A673 (cell line): ENCODE measurements at regions not wholly inside any gene's neighbourhood (a gene's known extent, or its start where the extent isn't known, plus 50 kb on each side); places are given as distances from the start of the nearest gene placed in this dataset.

ENCODE experiments used
- BruUV-seq: library from RNA; stranded (reverse); fragments of 400-500 nt; replicated peaks from 2 replicates; lab custom pipeline; 2021; lab: Mats Ljungman, UMichigan
- CTCF ChIA-PET: fragments of 300-600 bp; sonication (Branson Sonifier 250); formaldehyde crosslinking; loops from one replicate; lab custom pipeline; 2022; ENCODE audit warnings: antibody characterized with exemption; lab: Charles Lee
- POLR2A ChIA-PET: fragments of 300-600 bp; sonication (Branson Sonifier 250); formaldehyde crosslinking; loops from one replicate; lab custom pipeline; 2022; ENCODE audit warnings: antibody characterized with exemption; ENCODE audit not compliant: low non-redundant PET; lab: Charles Lee
- DNase-seq: peaks from one replicate; pipeline ENCODE4 v3.0.0-alpha.2; 2015; ENCODE audit warnings: low spot score
- H3K27ac ChIP-seq: fragments of 200-600 bp; sonication (generic); 2 replicates; pipeline ENCODE4 v1.5.1; 2016; ENCODE audit warnings: mixed run types, low read depth, mild to moderate bottlenecking, mixed read lengths, antibody characterized with exemption, low read length; ENCODE audit not compliant: poor library complexity, severe bottlenecking
- H3K27me3 ChIP-seq: fragments of 200-600 bp; sonication (generic); replicated peaks from 2 replicates; pipeline ENCODE4 v1.6.1; 2017; ENCODE audit warnings: mixed run types, low read depth, mild to moderate bottlenecking, mixed read lengths, antibody characterized with exemption, low read length; ENCODE audit not compliant: insufficient read depth, poor library complexity
- H3K36me3 ChIP-seq: fragments of 200-600 bp; sonication (generic); 2 replicates; pipeline ENCODE4 v1.6.1; 2016; ENCODE audit warnings: mixed run types, mild to moderate bottlenecking, mixed read lengths, antibody characterized with exemption, low read length; ENCODE audit not compliant: insufficient read depth, poor library complexity, severe bottlenecking
- H3K4me1 ChIP-seq: fragments of 200-600 bp; sonication (generic); 2 replicates; pipeline ENCODE4 v1.6.1; 2017; ENCODE audit warnings: mixed run types, mild to moderate bottlenecking, mixed read lengths, antibody characterized with exemption, low read length; ENCODE audit not compliant: insufficient read depth, poor library complexity, severe bottlenecking
- H3K4me3 ChIP-seq: fragments of 200-600 bp; sonication (generic); 2 replicates; pipeline ENCODE4 v1.5.1; 2016; ENCODE audit warnings: low read depth, mixed run types, mild to moderate bottlenecking, mixed read lengths, low read length; ENCODE audit not compliant: poor library complexity, severe bottlenecking
- H3K9me3 ChIP-seq: fragments of 200-600 bp; sonication (generic); 2 replicates; pipeline ENCODE4 v1.6.1; 2016; ENCODE audit warnings: mixed run types, low read depth, mild to moderate bottlenecking, mixed read lengths, antibody characterized with exemption, low read length; ENCODE audit not compliant: poor library complexity, severe bottlenecking
- EZH2 ChIP-seq: fragments of 200-600 bp; sonication (generic); IDR thresholded peaks from 2 replicates; pipeline ENCODE4 v1.6.1; 2017; ENCODE audit warnings: borderline replicate concordance, low read depth, mild to moderate bottlenecking, mixed read lengths, antibody characterized with exemption, low read length; ENCODE audit not compliant: poor library complexity, severe bottlenecking
- intact Hi-C: fragments of 100-400 bp; cut with micrococcal nuclease; formaldehyde crosslinking; loops from one replicate; pipeline ENCODE4 v1.10.0; 2022; ENCODE audit not compliant: unreplicated experiment
- TF ChIP-seq, protein P1 (sequence below): fragments of 300-800, 200-600 bp; sonication (generic); conservative IDR thresholded peaks from 2 replicates; pipeline ENCODE4 v1.5.1; 2017; ENCODE audit warnings: low read depth, mild to moderate bottlenecking, antibody characterized with exemption, low read length, moderate library complexity, mixed read lengths

DNA sequence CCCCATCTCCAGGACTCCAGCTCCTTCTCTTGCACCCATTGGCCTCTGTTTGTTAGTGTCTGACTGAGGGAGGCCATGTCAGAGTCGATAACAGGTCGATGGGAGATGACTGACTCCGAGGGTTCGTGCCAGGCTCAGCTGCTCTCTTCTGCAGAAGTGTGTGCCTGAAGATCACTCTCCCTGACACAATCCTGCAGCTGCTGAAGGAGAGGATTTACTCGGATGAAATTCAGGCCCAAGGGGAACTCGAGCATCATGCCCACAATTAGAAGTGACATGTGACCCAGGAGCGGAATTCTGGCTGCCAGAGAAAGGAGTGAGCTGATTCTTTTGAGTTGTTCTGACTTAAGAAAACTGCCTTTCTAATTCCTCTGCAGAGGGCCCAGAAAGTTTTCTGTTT is 318.2 kb downstream of the MAFB start:
- POLR2A ChIA-PET: no interaction called here
- no peaks in the 10 kb centered on the region for H3K36me3 ChIP-seq
- H3K27ac ChIP-seq: no peak overlapping the region
- intact Hi-C loops: no loop called here
- H3K9me3 ChIP-seq: no peaks in the 10 kb centered on the region
- no peak for TF ChIP-seq EZH2
- TF ChIP-seq, protein P1, sequence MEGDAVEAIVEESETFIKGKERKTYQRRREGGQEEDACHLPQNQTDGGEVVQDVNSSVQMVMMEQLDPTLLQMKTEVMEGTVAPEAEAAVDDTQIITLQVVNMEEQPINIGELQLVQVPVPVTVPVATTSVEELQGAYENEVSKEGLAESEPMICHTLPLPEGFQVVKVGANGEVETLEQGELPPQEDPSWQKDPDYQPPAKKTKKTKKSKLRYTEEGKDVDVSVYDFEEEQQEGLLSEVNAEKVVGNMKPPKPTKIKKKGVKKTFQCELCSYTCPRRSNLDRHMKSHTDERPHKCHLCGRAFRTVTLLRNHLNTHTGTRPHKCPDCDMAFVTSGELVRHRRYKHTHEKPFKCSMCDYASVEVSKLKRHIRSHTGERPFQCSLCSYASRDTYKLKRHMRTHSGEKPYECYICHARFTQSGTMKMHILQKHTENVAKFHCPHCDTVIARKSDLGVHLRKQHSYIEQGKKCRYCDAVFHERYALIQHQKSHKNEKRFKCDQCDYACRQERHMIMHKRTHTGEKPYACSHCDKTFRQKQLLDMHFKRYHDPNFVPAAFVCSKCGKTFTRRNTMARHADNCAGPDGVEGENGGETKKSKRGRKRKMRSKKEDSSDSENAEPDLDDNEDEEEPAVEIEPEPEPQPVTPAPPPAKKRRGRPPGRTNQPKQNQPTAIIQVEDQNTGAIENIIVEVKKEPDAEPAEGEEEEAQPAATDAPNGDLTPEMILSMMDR: no peak
- H3K27me3 ChIP-seq: no peaks in the 10 kb centered on the region
- BruUV-seq: no TSS peak
- CTCF ChIA-PET: no interaction called here
- H3K4me3 ChIP-seq: no peak overlapping the region
- no peaks in the 10 kb centered on the region for H3K4me1 ChIP-seq
- DNase-seq: no peak

DNA sequence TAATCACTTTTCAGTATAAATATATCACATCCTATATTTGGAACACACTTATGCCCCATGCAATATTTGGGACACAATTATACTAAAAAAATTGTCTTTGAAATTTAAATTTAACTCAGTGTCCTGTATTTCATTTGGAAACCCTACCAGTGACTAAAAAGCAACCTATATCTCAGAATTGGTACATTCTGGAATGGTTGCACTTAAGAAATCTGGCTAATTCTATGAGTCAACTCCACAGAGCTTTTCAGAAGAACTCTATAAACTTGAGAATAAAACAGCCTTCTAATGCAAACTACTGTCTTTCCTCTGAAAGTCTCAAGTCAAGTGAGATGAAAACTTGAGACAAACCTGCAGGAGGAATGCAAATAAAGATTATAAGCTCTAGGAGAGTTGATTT is 320.2 kb downstream of the MAFB start:
- H3K36me3 ChIP-seq: no peaks in the 10 kb centered on the region
- no peak for DNase-seq
- H3K27ac ChIP-seq: no peak overlapping the region
- no peaks in the 10 kb centered on the region for H3K9me3 ChIP-seq
- intact Hi-C loops: no loop called here
- H3K4me3 ChIP-seq: no peak overlapping the region
- peaks cover 8% of the 10 kb centered on the region for H3K27me3 ChIP-seq
- POLR2A ChIA-PET: no interaction called here
- H3K4me1 ChIP-seq: no peaks in the 10 kb centered on the region
- CTCF ChIA-PET: no interaction called here
- no TSS peak for BruUV-seq
- no peak for TF ChIP-seq EZH2
- TF ChIP-seq, protein P1: no peak

DNA sequence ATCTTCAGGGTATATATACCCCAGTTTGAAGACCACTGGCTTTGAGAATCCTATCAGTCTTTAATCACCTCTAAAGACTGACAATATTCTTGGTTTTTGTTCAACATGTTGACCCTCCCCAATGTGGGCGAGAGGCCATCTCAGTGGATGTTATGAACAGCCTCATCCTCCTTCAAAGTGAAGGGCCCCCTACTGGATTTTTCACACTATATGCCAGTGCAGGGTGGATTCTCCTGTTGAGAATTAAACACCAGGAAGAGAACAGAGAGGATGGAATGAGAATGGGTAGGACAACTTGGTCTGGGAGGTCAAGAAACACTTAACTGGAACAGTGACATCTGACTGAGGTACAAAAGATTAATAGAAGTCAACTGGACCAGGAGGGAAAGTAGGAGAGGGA is 327.1 kb downstream of the MAFB start:
- no TSS peak for BruUV-seq
- no peak for DNase-seq
- POLR2A ChIA-PET: no interaction called here
- CTCF ChIA-PET: no interaction called here
- Histone ChIP-seq H3K9me3 (no peaks in the 10 kb centered on the region), H3K36me3 (no peaks in the 10 kb centered on the region), H3K27ac (no peak overlapping the region), H3K4me1 (no peaks in the 10 kb centered on the region), H3K4me3 (no peak overlapping the region), H3K27me3 (peaks cover 8% of the 10 kb centered on the region)
- intact Hi-C loops: no loop called here
- TF ChIP-seq EZH2: no peak
- TF ChIP-seq, protein P1: peak; percentile 35; the same call in 1 of the 2 replicates
